Hepatic stellate cell (primary cell): ENCODE measurements at regions not wholly inside any gene's neighbourhood (a gene's known extent, or its start where the extent isn't known, plus 50 kb on each side); places are given as distances from the start of the nearest gene placed in this dataset.
"Not testable (repeated sequence)": the region's sequence is repeated elsewhere in the genome, so short reads cannot be mapped to it uniquely, and the experiment has no call there.

Source experiments
- DNase-seq: peaks from one replicate; pipeline ENCODE4 v3.0.0; 2011; ENCODE audit warnings: low spot score

- DNase-seq = no peak
These were observed 50.2 kb upstream of the HIVEP1 start for GRCh38 chr6:11961923-11962322.

GRCh38 chr6:11960909-11961779 is 51.0 kb upstream of the HIVEP1 start:
- DNase-seq = no peak

- DNase-seq = no peak
These were observed 55.3 kb upstream of the HIVEP1 start for GRCh38 chr6:11956781-11957180.

GRCh38 chr6:11953641-11954040 is 58.5 kb upstream of the HIVEP1 start:
- DNase-seq = no peak

- DNase-seq = peak; percentile 33
These were observed 59.8 kb upstream of the HIVEP1 start for GRCh38 chr6:11952316-11952715.

- DNase-seq = no peak
These were observed 60.2 kb upstream of the HIVEP1 start for GRCh38 chr6:11951868-11952267.

GRCh38 chr6:11950109-11950508 is 62.0 kb upstream of the HIVEP1 start:
- no peak for DNase-seq

GRCh38 chr6:11947575-11947974 is 64.5 kb upstream of the HIVEP1 start:
- DNase-seq = no peak

- DNase-seq = no peak
These were observed 65.0 kb upstream of the HIVEP1 start for GRCh38 chr6:11947063-11947462.

- no peak for DNase-seq
These were observed 68.0 kb upstream of the HIVEP1 start for GRCh38 chr6:11944111-11944510.

GRCh38 chr6:11943060-11943459 is 69.1 kb upstream of the HIVEP1 start:
- no peak for DNase-seq

GRCh38 chr6:11942185-11942864 is 69.8 kb upstream of the HIVEP1 start:
- DNase-seq = no peak

GRCh38 chr6:11940532-11941166 is 71.5 kb upstream of the HIVEP1 start:
- not testable (repeated sequence) for DNase-seq

- no peak for DNase-seq
These were observed 73.7 kb upstream of the HIVEP1 start for GRCh38 chr6:11938285-11938890.

- DNase-seq = no peak
These were observed 77.5 kb upstream of the HIVEP1 start for GRCh38 chr6:11934638-11935037.

GRCh38 chr6:11932892-11933291 is 79.2 kb upstream of the HIVEP1 start:
- DNase-seq = not testable (repeated sequence)

GRCh38 chr6:11931296-11932035 is 80.6 kb upstream of the HIVEP1 start:
- no peak for DNase-seq

- not testable (repeated sequence) for DNase-seq
These were observed 81.3 kb upstream of the HIVEP1 start for GRCh38 chr6:11930834-11931233.

GRCh38 chr6:11930240-11930639 is 81.9 kb upstream of the HIVEP1 start:
- DNase-seq = no peak

- DNase-seq = no peak
These were observed 82.8 kb upstream of the HIVEP1 start for GRCh38 chr6:11929241-11929835.
